ENCODE measurements at regions not wholly inside any gene's neighbourhood (a gene's known extent, or its start where the extent isn't known, plus 50 kb on each side); places are given as distances from the start of the nearest gene placed in this dataset.

GRCh38 chr11:104692751-104693150, 205.5 kb downstream of the CASP12 start (continued):
- TF ChIP-seq CEBPZ (IDR thresholded peaks at IDR 0.05; ENCODE audit: borderline replicate concordance, low read depth, low read length), result no peak
- no peak for TF ChIP-seq THRB (CRISPR knock-in tag; conservative IDR thresholded peaks at IDR 0.05)
- no peak for TF ChIP-seq ZNF740 (CRISPR knock-in tag; IDR thresholded peaks at IDR 0.05)
- TF ChIP-seq ZNF740 (tag; IDR thresholded peaks at IDR 0.05), result no peak
- TF ChIP-seq FOXP1 (CRISPR knock-in tag; IDR thresholded peaks at IDR 0.05), result no peak
- no peak for TF ChIP-seq SMARCA5 (IDR thresholded peaks at IDR 0.05)
- no peak for TF ChIP-seq GTF2E2 (tag; IDR thresholded peaks at IDR 0.05)
- TF ChIP-seq SRSF1 (IDR thresholded peaks at IDR 0.05; ENCODE audit: low read depth, low read length), result no peak
- TF ChIP-seq ERF (CRISPR knock-in tag; IDR thresholded peaks at IDR 0.05), result no peak
- TF ChIP-seq PHTF2 (CRISPR knock-in tag; IDR thresholded peaks at IDR 0.05), result no peak
- TF ChIP-seq LARP7 (IDR thresholded peaks at IDR 0.05), result no peak

All from K562 (cell line).